ENCODE measurements at regions not wholly inside any gene's neighbourhood (a gene's known extent, or its start where the extent isn't known, plus 50 kb on each side); places are given as distances from the start of the nearest gene placed in this dataset.

DNA sequence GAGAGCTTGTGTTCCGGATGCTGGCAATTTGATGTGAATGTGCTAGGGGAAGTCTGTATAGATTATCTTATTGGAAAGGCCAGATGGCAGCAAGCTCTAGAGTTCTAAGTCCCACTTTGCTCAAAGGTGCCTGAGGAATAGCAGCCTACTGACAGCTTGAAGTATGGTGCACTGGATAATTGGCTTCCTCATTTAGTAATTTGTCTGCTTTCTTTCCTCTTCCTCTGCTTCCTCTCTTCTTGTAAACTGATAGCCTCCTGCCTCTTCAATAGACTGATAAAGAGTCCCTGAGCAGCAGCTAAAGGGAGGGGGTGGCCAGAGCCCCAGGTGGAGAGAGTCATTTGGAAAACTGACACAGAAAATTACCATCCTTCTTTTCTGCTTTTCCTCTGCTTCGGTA is 177.3 kb downstream of the FGF1 start:
- Histone ChIP-seq H4K8ac (ENCODE audit: low read depth, low read length) (no peak overlapping the region), H3K4me1 (ENCODE audit: control insufficient read depth, low read depth, low read length) (peaks cover 12% of the 10 kb centered on the region), H3K9ac (ENCODE audit: low read length) (no peak overlapping the region), H4K5ac (ENCODE audit: low read length) (no peak overlapping the region), H3K56ac (ENCODE audit: low read length) (peak overlapping the region; percentile 12), H3K18ac (ENCODE audit: low read length) (peak overlapping the region; percentile 53), H2AK5ac (ENCODE audit: low read length) (peak overlapping the region; percentile 71), H3K4me2 (ENCODE audit: low read length) (no peak overlapping the region), H3K79me1 (ENCODE audit: low read length) (no peaks in the 10 kb centered on the region), H2BK5ac (ENCODE audit: low read length) (peak overlapping the region; percentile 10), H3K23ac (ENCODE audit: low read length) (no peak overlapping the region), H3K4me3 (ENCODE audit: low read length) (no peak overlapping the region), H3K4ac (ENCODE audit: low read depth, low read length) (no peak overlapping the region), H3K27ac (ENCODE audit: low read depth, low read length) (peak overlapping the region; percentile 57), H2BK120ac (ENCODE audit: low read depth, low read length) (peak overlapping the region; percentile 85), H3K27me3 (ENCODE audit: insufficient read depth, low read length, poor library complexity) (no peaks in the 10 kb centered on the region), H3K36me3 (ENCODE audit: control insufficient read depth, insufficient read depth, low read length) (no peaks in the 10 kb centered on the region), H2BK15ac (replicated peaks; ENCODE audit: low read depth) (no peak overlapping the region), H3K79me2 (ENCODE audit: control insufficient read depth, insufficient read depth, low read length) (no peaks in the 10 kb centered on the region)
- peak; percentile 42 for DNase-seq
- WGBS (ENCODE audit: extremely low coverage, insufficient coverage, low lambda C conversion rate), result no CpG with 5 or more reads among the region's 2 CpGs

DNA sequence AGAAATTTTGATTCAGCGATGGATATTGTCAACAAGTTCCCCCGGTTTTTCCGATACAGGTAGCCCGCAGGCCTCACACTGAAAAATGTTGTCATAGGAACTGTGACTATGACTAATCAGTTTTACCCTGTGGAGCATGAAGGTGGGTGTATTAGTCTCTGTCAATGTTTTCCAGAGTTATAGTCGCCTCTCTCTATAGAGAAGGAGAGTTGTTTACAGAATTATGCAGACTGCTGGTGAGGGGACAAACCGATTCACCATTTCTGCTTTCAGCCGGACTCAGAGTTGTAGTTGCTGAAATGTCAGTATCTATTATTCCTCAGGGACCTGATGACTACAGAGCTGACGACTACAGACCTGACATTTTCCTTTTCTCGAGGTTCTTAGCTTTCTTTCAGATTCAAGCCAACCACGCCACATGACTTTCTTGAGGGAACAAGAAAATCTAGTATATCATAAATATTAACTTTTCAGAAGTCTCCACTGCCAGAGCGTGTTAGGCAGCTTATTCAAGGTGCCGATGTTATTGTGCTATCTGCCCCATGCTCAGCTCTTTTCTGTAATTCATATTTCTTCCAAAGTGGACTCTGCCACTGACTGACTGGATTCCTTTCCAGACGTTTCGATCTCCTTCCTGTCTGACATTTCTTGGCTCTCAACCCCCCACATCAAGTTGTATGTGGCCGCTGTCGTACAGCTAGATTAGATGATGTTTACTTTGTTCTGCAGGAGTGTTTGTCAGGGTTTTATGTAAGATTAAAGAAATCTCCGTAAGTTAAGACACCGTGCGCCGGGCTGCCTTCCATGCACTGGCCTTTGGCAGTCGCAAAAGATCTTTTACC is 178.1 kb downstream of the FGF1 start:
- no peaks in the 10 kb centered on the region for H3K79me2 ChIP-seq (ENCODE audit: control insufficient read depth, insufficient read depth, low read length)
- WGBS (ENCODE audit: extremely low coverage, insufficient coverage, low lambda C conversion rate), result no CpG with 5 or more reads among the region's 21 CpGs
- H4K8ac ChIP-seq (ENCODE audit: low read depth, low read length), result no peak overlapping the region
- H3K27ac ChIP-seq (ENCODE audit: low read depth, low read length), result no peak overlapping the region
- no peak overlapping the region for H3K4ac ChIP-seq (ENCODE audit: low read depth, low read length)
- H3K27me3 ChIP-seq (ENCODE audit: insufficient read depth, low read length, poor library complexity), result no peaks in the 10 kb centered on the region
- H3K79me1 ChIP-seq (ENCODE audit: low read length), result no peaks in the 10 kb centered on the region
- H2BK120ac ChIP-seq (ENCODE audit: low read depth, low read length), result peak overlapping the region; percentile 85
- peak overlapping the region; percentile 38 for H2AK5ac ChIP-seq (ENCODE audit: low read length)
- no peak overlapping the region for H3K4me2 ChIP-seq (ENCODE audit: low read length)
- H3K56ac ChIP-seq (ENCODE audit: low read length), result peak overlapping the region; percentile 19
- no peak overlapping the region for H4K5ac ChIP-seq (ENCODE audit: low read length)
- H3K36me3 ChIP-seq (ENCODE audit: control insufficient read depth, insufficient read depth, low read length), result no peaks in the 10 kb centered on the region
- no peak overlapping the region for H3K9ac ChIP-seq (ENCODE audit: low read length)
- peak overlapping the region; percentile 54 for H2BK5ac ChIP-seq (ENCODE audit: low read length)
- no peak for DNase-seq
- no peak overlapping the region for H3K23ac ChIP-seq (ENCODE audit: low read length)
- peak overlapping the region; percentile 47 for H2BK15ac ChIP-seq (replicated peaks; ENCODE audit: low read depth)
- no peak overlapping the region for H3K4me3 ChIP-seq (ENCODE audit: low read length)
- peaks cover 12% of the 10 kb centered on the region for H3K4me1 ChIP-seq (ENCODE audit: control insufficient read depth, low read depth, low read length)
- peak overlapping the region; percentile 53 for H3K18ac ChIP-seq (ENCODE audit: low read length)

DNA sequence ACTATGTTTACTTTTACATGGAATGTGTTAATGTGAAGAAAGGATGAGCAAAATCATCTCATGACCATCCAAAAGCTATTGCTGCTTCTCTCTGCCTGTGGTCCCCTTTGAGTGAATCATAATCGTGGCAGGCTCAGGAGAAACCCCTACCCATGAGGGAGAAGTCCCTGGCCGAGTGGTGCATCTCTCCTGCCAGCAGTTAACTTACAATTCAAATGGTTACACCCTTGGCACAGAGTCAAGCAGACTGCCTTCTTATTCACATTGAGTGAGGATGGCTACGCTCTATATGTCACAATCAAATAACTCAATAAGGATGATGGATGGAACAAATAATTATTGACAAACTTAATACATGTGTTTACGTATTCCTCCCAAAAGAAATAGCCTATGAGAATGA is 179.1 kb downstream of the FGF1 start:
- Histone ChIP-seq H3K79me2 (ENCODE audit: control insufficient read depth, insufficient read depth, low read length) (no peaks in the 10 kb centered on the region), H2AK5ac (ENCODE audit: low read length) (no peak overlapping the region), H2BK15ac (replicated peaks; ENCODE audit: low read depth) (no peak overlapping the region), H3K4ac (ENCODE audit: low read depth, low read length) (peak overlapping the region; percentile 48), H3K27me3 (ENCODE audit: insufficient read depth, low read length, poor library complexity) (no peaks in the 10 kb centered on the region), H3K27ac (ENCODE audit: low read depth, low read length) (no peak overlapping the region), H3K4me3 (ENCODE audit: low read length) (no peak overlapping the region), H3K4me1 (ENCODE audit: control insufficient read depth, low read depth, low read length) (peaks cover 12% of the 10 kb centered on the region), H3K56ac (ENCODE audit: low read length) (no peak overlapping the region), H3K23ac (ENCODE audit: low read length) (no peak overlapping the region), H3K36me3 (ENCODE audit: control insufficient read depth, insufficient read depth, low read length) (no peaks in the 10 kb centered on the region), H4K8ac (ENCODE audit: low read depth, low read length) (no peak overlapping the region), H4K5ac (ENCODE audit: low read length) (no peak overlapping the region), H3K4me2 (ENCODE audit: low read length) (no peak overlapping the region), H2BK120ac (ENCODE audit: low read depth, low read length) (no peak overlapping the region), H3K79me1 (ENCODE audit: low read length) (no peaks in the 10 kb centered on the region), H3K18ac (ENCODE audit: low read length) (no peak overlapping the region), H2BK5ac (ENCODE audit: low read length) (no peak overlapping the region), H3K9ac (ENCODE audit: low read length) (no peak overlapping the region)
- WGBS (ENCODE audit: extremely low coverage, insufficient coverage, low lambda C conversion rate), result no CpG with 5 or more reads among the region's 4 CpGs
- DNase-seq, result no peak

DNA sequence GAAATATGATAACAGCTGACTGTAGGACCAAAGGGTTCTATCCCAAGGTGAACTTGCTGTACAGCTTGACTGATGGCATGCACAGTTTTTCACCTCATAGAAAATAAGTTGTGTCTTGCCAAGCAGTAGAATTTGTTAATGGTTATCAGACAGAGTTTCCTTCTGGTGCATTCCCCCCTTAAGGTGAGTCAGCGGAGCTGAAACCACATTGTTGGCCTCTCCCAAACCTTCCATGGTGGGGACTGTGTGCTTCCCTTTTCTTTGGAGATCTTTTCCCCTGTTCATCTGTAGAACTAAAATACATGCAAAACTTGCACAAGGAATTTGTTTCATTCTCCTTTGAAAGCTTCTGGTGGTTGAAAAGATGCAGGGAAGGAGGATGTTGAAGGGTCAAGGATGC is 179.8 kb downstream of the FGF1 start:
- no peak overlapping the region for H3K4me3 ChIP-seq (ENCODE audit: low read length)
- no peak overlapping the region for H2BK15ac ChIP-seq (replicated peaks; ENCODE audit: low read depth)
- H3K56ac ChIP-seq (ENCODE audit: low read length), result no peak overlapping the region
- H3K4me2 ChIP-seq (ENCODE audit: low read length), result no peak overlapping the region
- H3K23ac ChIP-seq (ENCODE audit: low read length), result no peak overlapping the region
- no peak overlapping the region for H2BK5ac ChIP-seq (ENCODE audit: low read length)
- H3K9ac ChIP-seq (ENCODE audit: low read length), result no peak overlapping the region
- WGBS (ENCODE audit: extremely low coverage, insufficient coverage, low lambda C conversion rate), result no CpG with 5 or more reads among the region's 1 CpG
- H2BK120ac ChIP-seq (ENCODE audit: low read depth, low read length), result no peak overlapping the region
- H3K27ac ChIP-seq (ENCODE audit: low read depth, low read length), result no peak overlapping the region
- H3K79me1 ChIP-seq (ENCODE audit: low read length), result no peaks in the 10 kb centered on the region
- H4K8ac ChIP-seq (ENCODE audit: low read depth, low read length), result no peak overlapping the region
- no peaks in the 10 kb centered on the region for H3K27me3 ChIP-seq (ENCODE audit: insufficient read depth, low read length, poor library complexity)
- H3K79me2 ChIP-seq (ENCODE audit: control insufficient read depth, insufficient read depth, low read length), result no peaks in the 10 kb centered on the region
- no peak overlapping the region for H3K18ac ChIP-seq (ENCODE audit: low read length)
- peak overlapping the region; percentile 45 for H3K4ac ChIP-seq (ENCODE audit: low read depth, low read length)
- H2AK5ac ChIP-seq (ENCODE audit: low read length), result no peak overlapping the region
- DNase-seq, result no peak
- H3K36me3 ChIP-seq (ENCODE audit: control insufficient read depth, insufficient read depth, low read length), result no peaks in the 10 kb centered on the region
- H3K4me1 ChIP-seq (ENCODE audit: control insufficient read depth, low read depth, low read length), result peaks cover 12% of the 10 kb centered on the region
- H4K5ac ChIP-seq (ENCODE audit: low read length), result no peak overlapping the region

GRCh38 chr5:142501890-142502289 is 177.1 kb upstream of the SPRY4 start:
- no peak overlapping the region for H3K18ac ChIP-seq (ENCODE audit: low read length)
- H3K4ac ChIP-seq (ENCODE audit: low read depth, low read length), result no peak overlapping the region
- H2BK5ac ChIP-seq (ENCODE audit: low read length), result no peak overlapping the region
- H3K36me3 ChIP-seq (ENCODE audit: control insufficient read depth, insufficient read depth, low read length), result no peaks in the 10 kb centered on the region
- H3K4me1 ChIP-seq (ENCODE audit: control insufficient read depth, low read depth, low read length), result peaks cover 6% of the 10 kb centered on the region
- no peak overlapping the region for H2AK5ac ChIP-seq (ENCODE audit: low read length)
- no peak overlapping the region for H3K27ac ChIP-seq (ENCODE audit: low read depth, low read length)
- H3K4me2 ChIP-seq (ENCODE audit: low read length), result no peak overlapping the region
- H4K5ac ChIP-seq (ENCODE audit: low read length), result no peak overlapping the region
- H3K4me3 ChIP-seq (ENCODE audit: low read length), result no peak overlapping the region
- DNase-seq, result peak; percentile 18
- H4K8ac ChIP-seq (ENCODE audit: low read depth, low read length), result no peak overlapping the region
- H3K79me2 ChIP-seq (ENCODE audit: control insufficient read depth, insufficient read depth, low read length), result no peaks in the 10 kb centered on the region
- H2BK120ac ChIP-seq (ENCODE audit: low read depth, low read length), result no peak overlapping the region
- no peak overlapping the region for H2BK15ac ChIP-seq (replicated peaks; ENCODE audit: low read depth)
- H3K23ac ChIP-seq (ENCODE audit: low read length), result no peak overlapping the region
- H3K56ac ChIP-seq (ENCODE audit: low read length), result no peak overlapping the region
- H3K79me1 ChIP-seq (ENCODE audit: low read length), result no peaks in the 10 kb centered on the region
- no peaks in the 10 kb centered on the region for H3K27me3 ChIP-seq (ENCODE audit: insufficient read depth, low read length, poor library complexity)
- no peak overlapping the region for H3K9ac ChIP-seq (ENCODE audit: low read length)
- WGBS (ENCODE audit: extremely low coverage, insufficient coverage, low lambda C conversion rate), result no CpG with 5 or more reads among the region's 3 CpGs

Measured in mesendoderm (in vitro differentiated cells).